HG02885 (cell line): ENCODE measurements at regions not wholly inside any gene's neighbourhood (a gene's known extent, or its start where the extent isn't known, plus 50 kb on each side); places are given as distances from the start of the nearest gene placed in this dataset.
"Not testable (repeated sequence)": the region's sequence is repeated elsewhere in the genome, so short reads cannot be mapped to it uniquely, and the experiment has no call there.

Experiments used
- ATAC-seq: cut with Tn5 transposase; IDR thresholded peaks from one replicate; pipeline ENCODE4 v1.9.1; 2021; ENCODE audit warnings: mild to moderate bottlenecking; ENCODE audit not compliant: unreplicated experiment, poor library complexity

DNA sequence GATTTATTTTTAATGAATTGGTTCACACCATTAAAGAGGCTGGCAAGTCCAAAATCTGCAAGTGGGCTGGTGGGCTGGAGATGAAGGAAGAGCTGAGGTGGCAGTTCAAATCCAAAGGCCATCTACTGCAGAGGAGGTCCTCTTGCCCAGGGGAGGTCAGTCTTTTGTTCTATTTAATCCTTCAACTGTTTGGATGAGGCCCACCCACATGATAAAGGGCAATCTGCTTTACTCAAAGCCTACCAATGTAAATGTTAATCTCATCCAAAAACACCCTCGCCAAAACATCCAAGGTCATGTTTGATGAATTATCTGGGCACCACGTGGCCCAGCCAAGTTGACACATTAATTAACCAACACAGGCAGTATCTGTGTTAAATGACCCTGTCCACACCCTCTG, 99.0 kb downstream of the RRAGC start:
- no peak for ATAC-seq

DNA sequence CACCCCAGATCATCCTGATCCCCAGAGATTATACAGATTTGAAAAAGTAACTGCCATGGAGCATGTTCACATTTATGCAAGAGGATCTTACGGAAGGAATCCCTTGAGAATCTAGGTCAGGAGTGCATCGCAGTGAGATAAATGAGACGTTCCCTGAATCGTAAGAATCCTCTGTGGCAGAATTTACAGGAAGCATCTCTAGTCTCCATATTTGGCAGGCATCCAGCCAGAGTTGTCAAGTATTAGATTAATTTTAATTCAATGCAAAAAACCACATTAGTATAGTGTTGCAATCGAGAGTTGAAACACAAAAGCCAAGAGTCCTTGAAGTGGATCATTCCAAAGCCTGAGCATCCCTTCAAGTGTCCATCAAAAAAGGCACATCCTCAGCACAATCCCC, 100.8 kb downstream of the RRAGC start:
- no peak for ATAC-seq

DNA sequence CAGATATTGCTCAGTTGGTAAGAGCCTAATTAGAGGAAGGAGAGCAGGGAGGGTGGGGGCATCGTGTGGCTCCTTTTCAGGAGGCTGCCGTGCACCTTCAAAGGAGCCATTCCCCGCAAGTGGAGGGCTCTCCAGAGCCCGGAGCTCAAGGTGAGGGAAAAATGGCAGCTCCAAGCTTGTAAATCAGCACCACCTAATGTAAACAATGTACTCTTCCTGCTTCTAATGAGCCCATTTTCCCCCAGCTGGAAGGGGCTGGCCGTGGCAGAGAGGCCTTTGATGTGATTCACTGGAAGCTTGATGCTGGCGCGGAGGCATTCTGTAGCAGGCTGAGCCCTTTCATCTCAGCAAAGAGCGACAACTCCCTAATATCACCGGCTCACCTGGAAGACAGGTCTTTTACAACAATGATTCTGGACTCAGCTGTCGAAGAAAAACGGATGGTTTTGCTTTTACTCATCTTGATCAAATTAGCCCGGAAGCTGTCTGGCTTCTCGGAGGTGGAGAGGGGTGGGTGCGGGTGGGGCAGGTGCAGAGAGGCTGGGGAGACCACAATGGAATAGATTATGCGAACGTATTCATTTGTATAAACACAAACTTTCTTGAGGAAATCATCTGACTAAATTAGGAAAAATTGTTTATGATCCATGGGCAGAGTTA, 112.5 kb downstream of the RRAGC start:
- ATAC-seq, result no peak

DNA sequence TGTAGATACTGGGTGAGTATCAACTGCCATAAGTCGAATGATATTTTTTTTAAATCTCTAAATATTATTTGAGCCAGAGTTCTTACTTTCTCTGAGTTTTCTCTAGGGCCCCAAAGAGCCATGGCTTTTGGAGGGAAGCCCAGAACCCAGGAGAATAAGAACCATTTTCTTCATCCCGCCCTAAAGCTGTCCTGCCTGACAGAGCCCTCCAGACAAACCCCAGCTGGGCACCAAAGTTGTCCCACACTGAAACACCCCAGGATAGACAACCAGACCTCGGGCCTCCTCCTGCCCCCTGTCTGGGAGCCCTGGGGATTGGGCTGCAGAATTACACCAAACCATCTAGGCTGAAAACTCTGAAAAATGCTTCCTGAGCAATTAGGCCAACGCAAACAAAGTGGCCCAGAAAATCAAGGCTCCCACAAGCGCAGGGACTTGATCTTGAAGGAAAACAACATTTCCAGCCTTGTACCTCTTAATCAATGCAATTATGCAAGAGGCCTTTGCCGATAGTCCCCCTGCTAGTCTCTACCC, 113.1 kb downstream of the RRAGC start:
- ATAC-seq, result no peak

DNA sequence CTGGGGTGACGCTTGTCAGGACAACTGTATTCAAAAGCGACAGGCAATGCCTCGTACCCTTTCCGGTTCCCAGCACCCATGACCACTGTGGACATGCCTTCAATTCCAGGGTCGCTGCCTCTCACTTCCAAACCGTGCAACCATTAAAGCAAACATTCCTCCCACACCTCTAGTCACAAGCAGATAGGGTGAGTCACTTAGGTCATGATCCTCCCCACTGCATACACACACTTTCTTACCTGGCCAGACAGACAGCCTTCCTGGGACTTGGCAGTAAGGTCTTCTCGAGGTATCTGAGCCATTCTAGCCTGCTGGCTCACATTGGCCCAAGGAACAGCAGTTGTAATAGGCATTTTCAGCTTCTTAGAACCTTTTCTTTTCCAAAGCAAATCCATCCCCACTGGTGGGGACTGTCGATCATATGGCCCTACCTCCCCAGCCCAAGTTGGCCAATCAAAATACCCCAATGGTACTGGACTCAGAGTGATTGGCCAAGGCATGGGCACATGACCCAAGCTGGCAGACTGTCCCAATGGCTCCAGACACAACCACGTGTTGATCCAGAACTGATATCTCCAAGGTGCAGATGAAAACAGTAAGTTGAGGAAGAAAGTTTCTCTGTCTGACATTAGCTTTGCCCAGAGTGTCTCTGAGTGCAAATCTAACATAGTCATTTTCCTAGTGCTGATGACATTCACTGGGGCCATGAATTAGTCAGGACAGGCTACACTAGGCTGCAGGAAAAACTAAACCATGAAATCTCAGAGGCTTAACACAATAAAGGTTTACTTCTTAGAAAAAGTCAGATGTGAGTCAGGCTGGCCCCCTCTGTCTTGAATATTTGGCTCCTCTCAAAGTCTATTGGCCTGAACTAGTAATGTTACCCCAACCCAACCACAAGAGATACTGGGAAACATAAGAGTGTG, 113.8 kb downstream of the RRAGC start:
- ATAC-seq, result no peak

DNA sequence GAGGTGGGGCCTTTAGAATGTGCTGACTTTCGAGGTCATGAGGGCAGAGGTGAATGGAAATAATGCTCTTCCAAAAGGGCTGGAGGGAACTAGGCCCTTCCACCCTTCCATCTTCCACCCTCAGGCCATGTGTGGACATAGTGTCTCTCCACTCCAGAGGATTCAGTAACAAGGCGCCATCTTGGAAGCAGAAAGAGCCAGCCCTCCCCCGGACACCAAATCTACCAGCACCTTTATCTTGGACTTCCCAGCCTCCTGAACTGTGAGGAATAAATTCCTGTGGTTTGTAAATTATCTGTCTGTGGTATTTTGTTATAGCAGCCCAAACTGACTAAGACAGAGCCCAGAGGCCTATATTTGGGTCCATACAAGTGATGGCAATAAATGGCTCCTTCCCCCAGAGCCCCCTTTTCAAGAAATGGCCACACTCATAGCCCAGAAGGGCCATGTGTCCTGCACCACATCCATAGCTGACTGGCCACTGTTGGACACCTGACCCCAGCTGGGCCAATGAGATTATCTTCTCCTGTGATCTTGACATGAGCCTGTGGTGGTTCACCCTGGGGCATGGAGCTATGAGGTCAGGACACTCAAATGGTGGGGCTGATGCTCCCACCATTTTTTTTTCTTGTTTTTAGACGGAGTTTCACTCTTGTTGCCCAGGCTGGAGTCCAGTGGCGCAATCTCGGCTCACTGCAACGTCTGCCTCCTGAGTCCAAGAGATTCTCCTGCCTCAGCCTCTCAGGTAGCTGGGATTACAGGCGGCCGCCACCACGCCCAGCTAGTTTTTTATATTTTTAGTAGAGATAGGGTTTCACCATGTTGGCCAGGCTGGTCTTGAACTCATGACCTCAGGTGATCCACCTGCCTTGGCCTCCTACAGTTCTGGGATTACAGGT, 114.9 kb downstream of the RRAGC start:
- no peak for ATAC-seq

DNA sequence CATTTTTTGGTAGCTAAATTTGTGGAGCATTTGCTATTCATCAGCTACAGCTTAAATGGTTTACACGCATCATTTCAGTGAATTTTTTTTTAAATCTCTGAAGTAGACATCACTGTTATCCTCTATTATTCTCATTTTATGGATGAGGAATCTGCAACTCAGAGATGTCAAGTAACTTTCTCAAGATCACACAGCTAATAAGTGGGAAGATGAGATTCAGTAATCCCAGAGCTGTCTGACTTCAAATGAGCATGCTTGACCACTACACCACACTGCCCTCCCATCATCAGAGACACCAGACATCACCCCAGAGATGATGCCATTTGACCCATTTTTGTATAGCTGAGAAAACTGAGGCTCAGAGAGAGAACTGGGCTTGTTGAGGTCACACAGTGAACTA, 116.4 kb downstream of the RRAGC start:
- ATAC-seq, result no peak

DNA sequence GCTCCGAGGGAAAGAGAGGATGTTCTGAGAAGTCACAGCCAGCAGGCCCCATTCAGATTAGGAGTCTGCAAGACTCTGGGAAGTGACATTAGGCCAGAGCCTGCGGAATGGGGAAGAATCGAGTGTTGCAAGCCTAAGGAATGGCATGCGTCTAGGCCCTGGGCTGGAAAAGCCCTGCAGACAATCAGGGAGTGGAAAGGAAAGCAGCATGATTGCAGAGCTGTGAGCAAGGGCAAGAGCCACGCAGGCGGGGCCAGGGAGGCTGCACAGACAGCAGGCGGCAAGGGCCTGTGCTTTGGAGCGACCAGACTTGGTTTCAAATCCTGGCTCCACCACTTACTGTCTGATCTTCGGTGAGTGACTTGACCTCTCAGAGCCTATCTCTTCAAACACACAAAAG, 118.2 kb downstream of the RRAGC start:
- no peak for ATAC-seq

DNA sequence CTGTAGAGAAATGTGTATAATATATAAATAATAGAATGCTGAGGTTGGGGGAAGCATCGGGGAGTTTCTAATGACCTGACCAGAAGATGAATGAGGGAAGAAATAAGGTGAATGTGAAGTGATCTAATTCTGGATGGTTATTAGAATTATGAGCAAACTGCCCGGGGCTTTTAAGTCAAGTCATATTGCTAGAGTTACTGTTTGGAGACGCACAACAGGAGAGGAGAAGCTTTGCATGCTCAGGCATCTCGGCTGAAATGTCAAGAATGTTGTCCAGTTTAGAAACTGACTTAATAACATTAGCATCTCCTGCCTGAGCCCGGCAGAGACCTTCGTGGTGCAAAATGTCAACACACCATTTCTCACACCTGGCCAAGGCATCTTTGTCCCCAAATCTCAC, 119.1 kb downstream of the RRAGC start:
- no peak for ATAC-seq

DNA sequence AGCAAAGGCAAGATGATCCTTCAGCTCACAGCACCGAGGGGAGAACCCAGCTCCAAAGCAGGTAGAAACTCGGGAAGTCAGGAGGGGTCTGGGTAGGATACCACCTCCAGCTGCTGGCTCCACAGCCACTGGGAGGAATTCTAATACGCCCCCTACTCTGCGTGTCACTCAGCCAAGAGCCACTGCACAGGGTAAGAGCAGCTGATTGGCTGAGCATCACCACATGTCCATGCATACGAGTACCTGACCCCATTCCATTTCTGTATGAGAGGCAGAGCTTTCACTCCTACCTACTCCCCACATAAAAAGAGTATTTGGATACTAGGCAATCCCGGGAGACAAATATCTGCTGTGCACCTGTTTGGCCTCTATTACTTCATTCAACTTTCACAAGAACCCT, 121.4 kb downstream of the RRAGC start:
- no peak for ATAC-seq

DNA sequence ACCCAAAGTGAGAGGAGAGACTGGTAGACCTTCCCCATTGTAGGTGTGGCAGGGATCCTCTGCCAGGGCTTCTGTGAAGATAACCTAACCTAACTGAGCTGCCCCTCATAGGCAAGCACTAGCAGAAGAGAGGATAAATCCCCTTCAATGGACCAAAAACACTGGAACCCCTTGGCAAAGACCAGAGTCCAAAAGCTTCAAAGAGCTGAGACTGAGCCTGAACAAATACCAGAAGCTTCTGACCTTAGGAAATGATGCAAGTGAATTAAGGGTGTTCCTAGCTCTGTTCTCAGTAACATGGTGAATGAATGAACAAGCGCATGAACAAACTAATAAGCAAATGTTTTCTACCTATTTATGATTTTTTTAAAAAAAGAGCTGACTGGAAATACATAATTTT, 123.2 kb downstream of the RRAGC start:
- no peak for ATAC-seq

DNA sequence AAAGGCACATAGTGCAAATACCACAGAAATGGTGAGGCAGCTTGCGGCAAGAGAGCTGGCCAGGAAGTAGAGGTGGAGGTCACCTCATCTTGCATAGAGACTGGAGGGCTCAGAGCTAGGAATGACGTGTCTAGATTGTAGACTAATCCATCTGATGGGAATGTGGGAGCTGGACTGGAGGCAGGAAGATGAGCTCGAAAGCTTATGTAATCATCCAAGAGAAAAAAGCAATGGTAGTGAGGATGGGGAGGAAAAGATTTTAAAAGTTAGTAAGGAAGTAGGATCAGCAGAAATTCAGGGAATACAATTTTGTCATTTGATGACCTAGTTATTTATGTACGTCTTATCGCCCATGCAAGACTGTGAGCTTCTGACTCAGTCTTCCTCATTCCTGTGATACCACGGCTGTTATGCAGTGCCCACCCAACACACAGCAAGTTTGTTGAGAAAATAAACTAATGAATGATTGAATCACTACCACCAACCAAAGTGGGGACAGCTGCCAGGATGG, 123.9 kb downstream of the RRAGC start:
- no peak for ATAC-seq

DNA sequence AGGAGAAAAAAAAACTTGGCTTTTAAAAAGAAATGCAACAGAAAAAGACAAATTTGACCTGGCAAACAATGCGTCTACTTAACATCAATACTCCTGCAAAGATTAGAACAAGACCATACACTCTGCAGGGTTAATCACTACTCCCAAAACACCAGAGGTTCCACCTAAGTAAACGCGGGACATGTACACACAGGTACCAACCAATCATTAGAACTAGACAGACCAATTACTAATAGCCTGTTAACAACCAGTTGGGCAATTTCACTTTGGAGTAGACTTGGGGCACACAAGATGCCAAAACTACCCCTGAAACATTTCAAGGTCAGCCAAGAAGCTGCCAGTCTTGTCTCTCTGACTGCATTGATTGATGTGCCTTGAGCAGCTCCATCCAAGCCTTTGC, 125.8 kb downstream of the RRAGC start:
- ATAC-seq, result no peak

DNA sequence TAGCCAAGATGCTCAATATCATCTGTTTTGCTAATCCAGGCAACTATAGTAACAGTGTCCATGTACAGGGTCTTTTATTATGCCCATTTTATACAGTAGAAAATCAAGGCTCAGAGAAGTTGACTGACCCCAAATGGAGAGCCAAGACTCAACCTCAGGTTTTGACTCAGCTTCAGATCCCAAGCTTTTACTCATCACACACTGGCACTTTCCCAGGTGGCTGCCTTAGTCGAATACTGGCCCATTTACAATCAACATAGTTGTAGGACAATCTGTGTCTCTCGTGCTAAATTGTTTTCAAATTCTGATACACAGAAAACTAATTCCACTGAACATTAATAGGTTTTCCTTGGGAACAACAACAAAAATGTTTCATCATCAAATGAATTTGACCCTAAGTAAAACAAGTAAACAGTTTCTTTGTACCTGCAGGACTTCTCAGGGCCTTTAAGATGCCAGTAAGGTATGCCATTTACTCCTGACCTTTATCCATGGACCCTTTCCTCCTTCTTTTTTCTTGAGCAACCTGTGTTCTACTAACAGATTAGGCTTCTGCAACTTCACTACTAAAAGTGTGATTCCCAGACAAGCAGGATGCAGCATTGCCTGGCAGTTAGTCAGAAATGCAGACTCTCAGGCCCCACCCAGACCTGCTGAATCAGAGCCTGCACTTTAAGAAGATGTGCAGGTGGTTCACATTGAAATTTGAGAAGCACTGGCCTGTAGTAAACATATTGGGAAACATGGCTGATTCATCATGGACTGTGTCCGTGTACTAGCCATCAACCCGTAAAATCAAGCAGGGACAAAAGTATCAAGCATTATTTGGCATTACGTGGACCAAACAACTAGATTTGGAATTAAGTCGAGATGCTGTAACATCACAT, 128.8 kb downstream of the RRAGC start:
- ATAC-seq, result no peak

DNA sequence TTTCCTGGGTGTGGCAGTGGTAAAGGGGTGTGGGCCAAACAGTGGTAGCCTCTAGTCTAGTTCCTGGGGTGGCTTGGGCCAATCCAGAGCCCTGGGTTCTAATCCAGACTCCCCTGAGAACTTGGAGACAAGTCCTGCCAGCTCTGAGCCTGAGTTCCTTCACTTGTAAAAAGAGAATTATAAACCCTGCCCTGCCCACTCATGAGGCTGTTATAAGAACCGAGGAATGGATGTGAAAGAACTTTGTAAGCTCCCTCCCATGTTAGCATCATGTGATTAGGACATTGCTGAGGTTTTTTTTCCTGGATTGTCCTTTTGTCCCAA, 131.0 kb downstream of the RRAGC start:
- ATAC-seq, result no peak

DNA sequence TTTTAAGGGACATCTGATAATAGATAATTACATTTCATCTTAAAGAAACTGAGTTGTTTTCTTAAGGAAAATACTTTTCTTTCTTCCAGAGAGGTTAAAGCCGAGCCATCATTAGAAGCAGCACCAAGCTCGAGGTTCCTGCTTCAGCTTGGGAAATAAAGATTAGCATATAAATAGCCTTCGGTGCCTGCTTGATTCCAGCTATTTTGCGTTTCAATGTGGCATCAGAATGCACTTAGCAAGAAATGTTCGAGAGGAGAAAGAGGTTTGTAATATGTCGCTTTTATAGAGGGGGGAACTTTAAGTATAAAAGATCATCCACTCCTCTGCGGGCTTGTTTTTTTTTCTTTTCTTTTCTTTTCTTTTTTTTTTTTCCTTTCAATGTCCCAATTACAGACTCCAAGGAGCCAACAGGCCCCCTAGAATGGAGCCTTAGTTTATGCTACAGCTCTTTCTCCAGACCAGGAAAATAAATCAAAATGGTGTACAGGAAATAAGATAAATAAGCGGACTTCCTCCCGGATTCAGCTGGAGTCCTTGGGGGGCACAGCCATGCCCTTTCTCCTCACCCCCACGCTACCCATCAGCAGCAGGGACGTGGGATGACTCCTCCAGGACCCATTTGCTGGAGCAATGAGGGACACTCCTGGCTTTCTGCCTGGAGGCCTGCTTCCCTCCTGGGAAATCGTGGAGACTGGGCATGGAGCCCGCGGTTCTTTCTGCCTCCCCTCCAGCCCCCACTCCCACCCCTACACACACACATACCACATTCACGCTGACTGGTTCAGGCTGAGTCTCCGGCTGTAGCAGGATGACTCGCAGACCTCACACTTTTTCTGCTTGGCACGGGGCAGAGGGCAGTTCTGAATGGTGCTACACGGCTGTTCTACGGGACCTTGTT, 131.6 kb downstream of the RRAGC start:
- no peak for ATAC-seq

DNA sequence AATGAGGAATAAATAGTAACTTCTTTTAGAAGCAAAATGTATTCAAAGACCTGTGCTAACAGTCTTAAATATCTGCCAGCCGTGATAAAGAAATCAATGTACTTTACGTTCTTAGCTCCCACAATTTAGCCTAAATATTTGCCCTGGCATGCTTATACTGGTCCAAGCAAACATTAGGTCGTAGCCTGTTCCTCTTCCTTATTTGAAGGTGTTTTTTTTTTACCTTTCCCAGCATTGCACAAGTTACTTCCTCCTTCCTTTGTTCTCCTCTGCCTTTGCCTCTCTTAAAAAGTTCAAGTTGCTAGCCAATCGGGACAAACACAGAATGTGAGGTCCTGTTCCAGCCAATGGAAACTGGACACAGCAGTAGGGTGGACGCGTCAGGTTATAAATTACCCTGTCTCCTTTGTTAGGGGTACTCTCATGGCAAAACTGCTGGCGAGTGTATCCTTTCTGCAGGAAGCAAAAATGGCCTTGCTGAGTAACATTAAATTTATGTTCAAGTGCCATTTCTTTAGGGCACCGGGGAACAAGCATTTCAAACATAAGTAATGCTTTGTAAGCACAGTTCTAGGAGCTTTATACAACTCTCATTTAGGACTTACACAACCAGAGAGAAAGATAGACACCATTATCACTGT, 134.1 kb downstream of the RRAGC start:
- ATAC-seq, result not testable (repeated sequence)
